HT1080 (cell line): ENCODE measurements at regions not wholly inside any gene's neighbourhood (a gene's known extent, or its start where the extent isn't known, plus 50 kb on each side); places are given as distances from the start of the nearest gene placed in this dataset.
A peak's percentile ranks its signal among the peaks of the same experiment; 100 is the strongest.
"Not testable (repeated sequence)": the region's sequence is repeated elsewhere in the genome, so short reads cannot be mapped to it uniquely, and the experiment has no call there.

Experiments used
- DNase-seq: peaks from one replicate; pipeline ENCODE4 v3.0.0-alpha.2; 2015; ENCODE audit warnings: low read depth

GRCh38 chr13:69649063-69649392, 458.6 kb upstream of the ATXN8OS start:
- no peak for DNase-seq

GRCh38 chr13:69648340-69649062, 459.1 kb upstream of the ATXN8OS start:
- DNase-seq, result no peak

GRCh38 chr13:69644447-69644846, 463.2 kb upstream of the ATXN8OS start:
- DNase-seq, result no peak

GRCh38 chr13:69641773-69642172, 465.9 kb upstream of the ATXN8OS start:
- DNase-seq, result no peak

DNA sequence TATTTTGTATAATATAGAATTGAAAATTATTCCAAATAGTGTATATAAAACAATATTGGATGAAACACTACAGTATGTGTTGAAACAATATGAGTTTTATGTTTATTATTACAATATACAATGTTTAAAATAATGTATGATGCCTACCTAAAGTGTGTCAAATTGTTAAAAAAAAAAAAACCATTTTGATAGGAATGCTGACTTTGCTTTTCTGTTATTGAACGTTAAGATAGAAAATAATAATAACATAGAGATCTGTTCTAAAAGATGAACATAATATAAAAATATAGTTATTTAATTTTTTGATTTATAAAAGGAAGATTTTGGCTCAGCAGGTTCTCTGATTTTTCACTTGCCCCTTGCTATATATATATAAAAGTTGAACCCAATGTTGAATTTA, 474.6 kb upstream of the ATXN8OS start:
- DNase-seq, result no peak

- DNase-seq, result no peak
Observed at GRCh38 chr13:69623973-69624372, 483.7 kb upstream of the ATXN8OS start.

DNA sequence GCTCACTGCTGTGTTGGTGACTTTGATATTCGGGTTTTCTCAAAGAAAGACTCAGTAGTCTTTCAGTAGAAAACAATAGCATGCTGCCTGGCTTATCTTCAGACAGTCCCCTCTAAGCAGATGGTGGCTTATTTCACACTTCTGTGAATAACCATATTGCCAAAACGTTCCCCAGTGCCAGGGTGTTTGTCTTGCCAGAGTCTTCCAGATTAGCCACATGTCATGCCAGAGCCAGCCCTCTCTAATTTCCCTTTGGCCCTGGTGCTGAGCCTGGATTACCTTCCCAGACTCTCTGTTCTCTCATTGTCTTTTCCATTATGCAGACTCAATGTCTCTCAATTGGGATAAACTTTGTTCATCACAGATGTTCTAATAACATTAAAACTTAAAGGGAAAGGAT, 488.0 kb upstream of the ATXN8OS start:
- no peak for DNase-seq

GRCh38 chr13:69618838-69619237, 488.8 kb upstream of the ATXN8OS start:
- no peak for DNase-seq

- DNase-seq, result no peak
Observed at GRCh38 chr13:69618393-69618792, 489.2 kb upstream of the ATXN8OS start.

DNA sequence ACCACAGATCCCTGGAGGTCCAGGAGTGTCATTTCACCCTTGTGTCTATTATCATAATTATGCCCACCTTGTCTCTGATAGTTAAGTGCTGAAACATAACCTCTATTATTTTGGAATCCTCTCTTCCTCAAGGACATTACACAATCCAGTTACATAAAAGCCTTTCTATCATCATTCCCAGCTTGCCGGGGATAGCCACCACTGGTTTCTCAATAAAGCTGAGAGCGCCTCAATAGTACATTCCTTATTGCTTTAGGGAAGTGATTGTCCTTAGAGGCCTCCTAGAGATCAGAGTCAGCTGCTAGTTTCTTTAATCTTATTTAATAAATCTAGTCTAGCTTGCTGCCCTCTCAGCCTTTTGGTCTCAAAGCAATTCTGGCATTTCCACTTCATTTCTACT, 490.0 kb upstream of the ATXN8OS start:
- DNase-seq, result no peak

DNA sequence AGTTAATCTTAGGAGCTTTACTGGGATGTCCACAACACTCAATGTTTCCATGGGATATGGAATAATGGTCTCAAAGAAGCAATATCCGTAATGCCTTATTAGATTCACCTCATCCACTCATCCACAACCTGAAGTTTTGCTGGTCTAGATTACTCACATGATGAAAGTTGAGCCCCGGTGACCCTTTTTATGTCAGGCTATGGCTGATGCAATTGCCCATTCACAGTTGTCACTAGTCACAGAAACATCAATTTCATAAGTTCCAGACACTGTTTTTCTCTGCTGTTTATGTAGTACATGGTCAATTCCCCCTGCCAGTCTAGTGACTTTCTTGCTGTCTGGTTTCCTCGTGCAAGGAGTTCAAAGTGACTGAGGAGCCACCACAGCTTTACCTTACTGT, 491.2 kb upstream of the ATXN8OS start:
- DNase-seq, result no peak

- not testable (repeated sequence) for DNase-seq
Observed at GRCh38 chr13:69615055-69615454, 492.6 kb upstream of the ATXN8OS start.

DNA sequence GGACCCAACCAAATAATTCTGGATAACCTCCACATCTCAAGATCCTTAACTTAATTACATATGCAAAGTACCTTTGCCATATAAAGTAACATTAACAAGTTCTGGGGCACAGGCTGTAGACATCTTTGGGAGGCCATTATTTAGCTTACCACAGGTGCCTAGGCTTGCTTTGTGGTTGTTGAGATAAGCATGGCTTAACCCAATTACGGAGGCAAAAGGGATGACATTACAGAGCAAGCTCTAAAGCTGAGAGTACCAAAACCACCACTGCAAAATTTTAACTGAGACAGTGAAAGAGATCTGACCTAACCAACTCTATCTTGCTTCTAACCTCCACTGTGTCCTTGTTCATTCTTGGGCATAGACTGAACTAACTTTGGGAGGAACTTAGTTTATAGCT, 502.9 kb upstream of the ATXN8OS start:
- DNase-seq, result no peak

DNA sequence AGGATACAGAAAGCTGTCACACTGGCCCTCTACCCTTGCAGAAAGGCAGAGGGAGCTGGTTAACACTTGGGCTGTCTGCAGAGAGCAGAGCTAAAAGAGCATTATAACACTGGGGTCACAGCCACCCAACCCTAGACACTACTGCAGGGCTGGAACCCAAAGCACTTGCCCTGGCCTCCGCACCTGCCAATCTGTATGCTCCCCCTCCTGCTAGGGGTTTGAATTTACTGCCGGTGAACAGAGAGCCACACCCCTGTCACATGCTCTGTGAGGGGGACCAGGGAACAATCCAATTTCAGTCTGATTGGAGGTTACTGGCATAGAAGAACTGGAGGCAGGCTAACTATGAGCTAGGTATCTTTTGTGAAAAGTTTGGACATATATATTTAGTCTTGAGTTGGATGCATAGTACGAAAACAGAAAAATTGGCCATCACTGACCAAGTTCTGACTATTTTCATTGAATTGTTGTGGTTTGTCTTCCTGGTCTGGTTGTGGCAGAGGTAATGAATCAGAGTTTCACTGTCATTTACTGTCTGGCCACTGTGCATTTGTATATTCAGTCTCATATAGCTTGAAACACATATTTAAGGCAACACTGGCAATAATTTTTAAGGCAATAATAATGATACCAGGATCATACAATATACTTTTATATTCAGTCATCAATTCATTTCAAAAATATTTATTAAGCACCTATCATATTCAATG, 504.3 kb upstream of the ATXN8OS start:
- DNase-seq, result no peak

GRCh38 chr13:69601661-69602060, 506.0 kb upstream of the ATXN8OS start:
- no peak for DNase-seq

- DNase-seq, result no peak
Observed at GRCh38 chr13:69600811-69601210, 506.8 kb upstream of the ATXN8OS start.

GRCh38 chr13:69597088-69597487, 510.5 kb upstream of the ATXN8OS start:
- no peak for DNase-seq

GRCh38 chr13:69595181-69595580, 512.4 kb upstream of the ATXN8OS start:
- DNase-seq, result no peak

- DNase-seq, result no peak
Observed at GRCh38 chr13:69591437-69591836, 516.2 kb upstream of the ATXN8OS start.

DNA sequence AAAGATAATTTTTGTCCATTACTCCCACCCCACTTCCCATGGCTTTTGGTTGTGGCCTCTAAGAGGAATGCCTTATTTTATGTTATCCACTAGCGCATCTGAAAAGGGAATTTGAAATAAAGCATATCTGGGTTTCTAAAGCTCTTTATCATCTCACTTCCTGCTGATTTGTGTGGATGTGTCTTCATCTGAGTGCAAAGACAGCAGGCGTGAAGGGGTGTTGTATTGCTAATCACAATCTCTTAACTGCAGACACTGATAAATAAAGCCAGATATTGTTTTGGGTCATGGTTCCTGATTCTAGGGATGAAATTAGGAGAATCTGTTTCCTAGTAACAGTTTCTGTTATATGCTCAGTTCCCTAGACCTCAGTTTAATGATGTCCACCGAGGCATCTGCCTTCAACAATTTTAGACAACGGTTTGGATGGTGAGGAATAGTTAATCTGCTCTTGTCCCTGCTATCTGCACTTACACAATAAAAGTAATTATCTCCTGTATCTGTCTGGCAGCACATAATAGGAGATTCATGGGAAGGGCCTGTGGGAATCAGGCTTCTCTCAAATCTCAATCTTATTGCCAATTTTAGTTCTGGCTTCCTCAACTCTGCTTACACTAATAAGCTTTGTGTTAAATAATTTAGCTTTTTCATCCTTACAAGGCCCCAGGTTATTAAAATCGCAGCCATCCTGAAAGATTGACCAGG, 517.9 kb upstream of the ATXN8OS start:
- no peak for DNase-seq

DNA sequence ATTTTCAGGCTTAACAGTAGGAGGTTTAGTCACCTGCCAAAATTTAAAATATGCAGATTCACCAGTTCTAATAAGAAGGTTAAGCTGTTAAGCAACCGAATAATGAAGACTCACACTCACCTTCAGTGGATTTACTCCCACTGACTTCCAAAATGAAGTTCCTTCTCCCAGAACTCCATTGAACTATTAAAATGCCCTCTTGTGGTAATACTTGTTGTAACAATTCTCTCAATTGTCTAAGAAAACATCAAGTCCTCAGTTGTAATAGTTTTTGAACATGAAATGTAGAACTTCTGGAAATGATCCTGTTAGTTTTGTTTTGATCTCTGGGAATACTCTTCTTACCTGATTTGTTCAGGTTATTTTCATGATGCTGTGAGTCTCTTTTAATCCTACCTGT, 522.0 kb upstream of the ATXN8OS start:
- DNase-seq, result no peak

DNA sequence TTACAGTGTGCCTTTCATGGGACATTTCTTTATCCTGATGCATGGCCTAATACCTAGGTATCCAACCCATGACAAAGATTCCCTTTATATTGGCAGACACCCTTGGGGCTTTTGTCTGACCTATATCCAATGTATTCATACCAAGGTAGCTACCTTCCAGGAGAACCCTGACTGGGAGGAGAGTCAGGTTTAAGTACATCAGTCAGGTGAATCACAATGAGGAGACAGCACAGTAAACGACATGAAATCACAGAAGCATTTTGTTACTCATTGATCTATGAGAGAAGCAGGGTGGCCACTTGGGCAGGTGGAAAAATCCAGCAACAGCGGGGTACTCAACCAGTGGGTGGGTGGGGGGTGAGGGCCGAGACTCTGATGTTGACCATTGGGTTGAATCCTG, 527.4 kb upstream of the ATXN8OS start:
- DNase-seq, result no peak

GRCh38 chr13:69579351-69579750, 528.3 kb upstream of the ATXN8OS start:
- peak; percentile 6 for DNase-seq
